HepG2 (cell line): ENCODE measurements at regions not wholly inside any gene's neighbourhood (a gene's known extent, or its start where the extent isn't known, plus 50 kb on each side); places are given as distances from the start of the nearest gene placed in this dataset.

Experiments
- ATAC-seq: fragments of 200-7000 bp; cut with Tn5 transposase; 3 replicates; pipeline ENCODE4 v1.9.1; 2020; ENCODE audit warnings: mild to moderate bottlenecking, moderate library complexity
- BruUV-seq: library from RNA; stranded (reverse); fragments of 400-500 nt; replicated peaks from 2 replicates; lab custom pipeline; 2021; lab: Mats Ljungman, UMichigan
- CTCF ChIA-PET: fragments of 300-600 bp; formaldehyde crosslinking; extraction: SDS; loops from one replicate; lab custom pipeline; 2021; ENCODE audit warnings: low total read pairs, inconsistent platforms, low intra/inter-chr PET ratio; lab: Yijun Ruan, JAX
- POLR2A ChIA-PET: fragments of 350-600 bp; sonication (Branson Sonifier 250); formaldehyde crosslinking; loops from one replicate; lab custom pipeline; 2020; ENCODE audit warnings: antibody characterized with exemption, inconsistent platforms; lab: Yijun Ruan, JAX
- DNase-seq: peaks from one replicate; pipeline ENCODE4 v3.0.0-alpha.2; 2015; ENCODE audit warnings: low spot score
- FAIRE-seq: peaks from 3 replicates; lab custom pipeline; 2011; peaks lifted over from hg19 to GRCh38; lab: Jason Lieb, UNC
- H2AFZ ChIP-seq: one replicate; pipeline ENCODE4 v1.6.1; 2011; ENCODE audit warnings: low read length, inconsistent platforms
- H3K27ac ChIP-seq: fragments of 300-600 bp; 3 replicates; pipeline ENCODE4 v1.8.0; 2011; ENCODE audit warnings: mixed run types, mild to moderate bottlenecking, mixed read lengths, low read length, inconsistent platforms; ENCODE audit not compliant: insufficient read depth; ENCODE audit errors: extremely low read length
- H3K27me3 ChIP-seq, 2 experiments: fragments of 200-600 bp in 1 of 2; 2 replicates in 1 of 2; 3 replicates in 1 of 2; pipeline versions ENCODE4 v1.6.0 to v1.8.0; 2011; ENCODE audit warnings: low read length in 2 of 2, mild to moderate bottlenecking in 2 of 2, moderate library complexity in 2 of 2, inconsistent platforms in 1 of 2; ENCODE audit not compliant: insufficient read depth in 2 of 2, control insufficient read depth in 1 of 2
- H3K36me3 ChIP-seq, 2 experiments: fragments of 200-600 bp in 1 of 2; replicated peaks in 1 of 2; 2 replicates in 1 of 2; 3 replicates in 1 of 2; pipeline versions ENCODE4 v1.5.1 to v1.8.0; 2011; ENCODE audit warnings: low read length in 2 of 2, inconsistent platforms in 1 of 2; ENCODE audit not compliant: insufficient read depth in 2 of 2, control insufficient read depth in 1 of 2
- H3K4me1 ChIP-seq: 2 replicates; pipeline ENCODE4 v1.5.1; 2012; ENCODE audit warnings: low read length, inconsistent platforms; ENCODE audit not compliant: insufficient read depth
- H3K4me2 ChIP-seq: 2 replicates; pipeline ENCODE4 v1.6.0; 2011; ENCODE audit warnings: low read depth, low read length, inconsistent platforms
- H3K4me3 ChIP-seq, 3 experiments: fragments of 200-600 bp in 1 of 3; sonication (generic), shearing (Covaris generic) in 1 of 3; replicated peaks in 1 of 3; 2 replicates each; pipeline ENCODE4 v1.5.1; 2011 to 2016; ENCODE audit warnings: low read length in 3 of 3, inconsistent platforms in 2 of 3, low read depth in 2 of 3, mild to moderate bottlenecking in 2 of 3, control low read depth in 1 of 3, mixed read lengths in 1 of 3; ENCODE audit not compliant: insufficient read depth in 1 of 3
- H3K79me2 ChIP-seq: one replicate; pipeline ENCODE4 v1.6.1; 2011; ENCODE audit warnings: low read length, inconsistent platforms; ENCODE audit not compliant: insufficient read depth
- H3K9ac ChIP-seq: 2 replicates; pipeline ENCODE4 v1.6.0; 2011; ENCODE audit warnings: mild to moderate bottlenecking, low read depth, low read length, inconsistent platforms; ENCODE audit not compliant: insufficient read depth
- H3K9me3 ChIP-seq: 2 replicates; pipeline ENCODE4 v1.5.1; 2012; ENCODE audit warnings: mild to moderate bottlenecking, low read length
- H4K20me1 ChIP-seq: 2 replicates; pipeline ENCODE4 v1.6.0; 2011; ENCODE audit warnings: inconsistent platforms, mild to moderate bottlenecking, low read length, moderate library complexity; ENCODE audit not compliant: insufficient read depth
- AKNA ChIP-seq: sonication (generic); formaldehyde crosslinking; IDR thresholded peaks from 2 replicates; pipeline ENCODE4 v1.4.0; 2020; ENCODE audit warnings: missing genetic modification reagents, borderline replicate concordance
- FOSL1 ChIP-seq: sonication (generic); formaldehyde crosslinking; IDR thresholded peaks from 2 replicates; pipeline ENCODE4 v1.9.0; 2021; ENCODE audit warnings: missing genetic modification reagents, borderline replicate concordance
- SKIL ChIP-seq: sonication (generic); formaldehyde crosslinking; IDR thresholded peaks from 2 replicates; pipeline ENCODE4 v1.8.0; 2022; ENCODE audit warnings: missing genetic modification reagents, mild to moderate bottlenecking, moderate library complexity, borderline replicate concordance
- SP140L ChIP-seq: sonication (generic); formaldehyde crosslinking; IDR thresholded peaks from 2 replicates; pipeline ENCODE4 v1.4.0; 2020; ENCODE audit warnings: missing genetic modification reagents, borderline replicate concordance
- SRSF1 ChIP-seq: fragments of 200-400 bp; formaldehyde crosslinking; optimal IDR thresholded peaks from 2 replicates; pipeline ENCODE3; 2017; ENCODE audit warnings: mild to moderate bottlenecking, low read depth, low read length, moderate library complexity
- THAP9 ChIP-seq: sonication (generic); formaldehyde crosslinking; IDR thresholded peaks from 2 replicates; pipeline ENCODE4; 2020; ENCODE audit warnings: missing genetic modification reagents, mild to moderate bottlenecking, borderline replicate concordance
- TOE1 ChIP-seq: sonication (generic); formaldehyde crosslinking; IDR thresholded peaks from 2 replicates; pipeline ENCODE4 v1.4.0; 2020; ENCODE audit warnings: mild to moderate bottlenecking, missing genetic modification reagents
- ZNF225 ChIP-seq: sonication (generic); formaldehyde crosslinking; IDR thresholded peaks from 2 replicates; pipeline ENCODE4 v1.4.0; 2020; ENCODE audit warnings: mild to moderate bottlenecking, missing genetic modification reagents
- ZNF235 ChIP-seq: sonication (generic); formaldehyde crosslinking; IDR thresholded peaks from 2 replicates; pipeline ENCODE4 v1.8.1; 2023; ENCODE audit warnings: mild to moderate bottlenecking, missing genetic modification reagents, borderline replicate concordance
- ZSCAN31 ChIP-seq: sonication (generic); formaldehyde crosslinking; IDR thresholded peaks from 2 replicates; pipeline ENCODE4 v1.5.0; 2020; ENCODE audit warnings: low read depth, mild to moderate bottlenecking, missing genetic modification reagents
- WGBS: methylation state at CpG from one replicate; pipeline ENCODE4 v1.1.6; 2017; ENCODE audit warnings: low lambda C conversion rate; 5-methylcytosine and 5-hydroxymethylcytosine counted together
- in situ Hi-C: cut with HindIII; loops from 2 replicates; pipeline ENCODE4 v1.10.0; 2017; ENCODE audit warnings: low pct_unique_long_range_greater_than_20kb; ENCODE audit not compliant: extremely low pct_ligation_motif_present
- intact Hi-C: fragments of 100-400 bp; cut with micrococcal nuclease; formaldehyde crosslinking; loops from one replicate; pipeline ENCODE4 v1.10.0; 2022; ENCODE audit not compliant: unreplicated experiment

- intact Hi-C loops: no loop called here
- H3K9ac ChIP-seq: no peak overlapping the region
- no peaks in the 10 kb centered on the region for H4K20me1 ChIP-seq
- no peaks in the 10 kb centered on the region for H3K27me3 ChIP-seq
- no peak for ATAC-seq
- no peaks in the 10 kb centered on the region for H3K36me3 ChIP-seq
- no TSS peak for BruUV-seq
- no peaks in the 10 kb centered on the region for H3K9me3 ChIP-seq
- no peak overlapping the region for H3K27ac ChIP-seq
- ChIA-PET CTCF (no interaction called here), POLR2A (no interaction called here)
- H3K4me3 ChIP-seq: no peak overlapping the region
- H3K79me2 ChIP-seq: no peaks in the 10 kb centered on the region
- WGBS: 57% methylated on average over 10 of the region's 10 CpGs
- in situ Hi-C loops: no loop called here
- H2AFZ ChIP-seq: no peak overlapping the region
- no peak for DNase-seq
- H3K4me1 ChIP-seq: no peaks in the 10 kb centered on the region
- no peak for FAIRE-seq
- no peak overlapping the region for H3K4me2 ChIP-seq
- TF ChIP-seq ZNF225 (CRISPR knock-in tag): no peak
- no peak for TF ChIP-seq ZSCAN31 (CRISPR knock-in tag)
- TF ChIP-seq TOE1: no peak
- no peak for TF ChIP-seq SKIL
- no peak for TF ChIP-seq ZNF235
- no peak for TF ChIP-seq SRSF1
- TF ChIP-seq AKNA (CRISPR knock-in tag): no peak
- TF ChIP-seq SP140L (CRISPR knock-in tag): no peak
- TF ChIP-seq FOSL1 (CRISPR knock-in tag): no peak
- no peak for TF ChIP-seq THAP9 (CRISPR knock-in tag)
Measured at GRCh38 chr15:26023231-26023630, 160.1 kb upstream of the ATP10A start.
